ENCODE measurements at regions not wholly inside any gene's neighbourhood (a gene's known extent, or its start where the extent isn't known, plus 50 kb on each side); places are given as distances from the start of the nearest gene placed in this dataset.
A peak's percentile ranks its signal among the peaks of the same experiment; 100 is the strongest.

DNA sequence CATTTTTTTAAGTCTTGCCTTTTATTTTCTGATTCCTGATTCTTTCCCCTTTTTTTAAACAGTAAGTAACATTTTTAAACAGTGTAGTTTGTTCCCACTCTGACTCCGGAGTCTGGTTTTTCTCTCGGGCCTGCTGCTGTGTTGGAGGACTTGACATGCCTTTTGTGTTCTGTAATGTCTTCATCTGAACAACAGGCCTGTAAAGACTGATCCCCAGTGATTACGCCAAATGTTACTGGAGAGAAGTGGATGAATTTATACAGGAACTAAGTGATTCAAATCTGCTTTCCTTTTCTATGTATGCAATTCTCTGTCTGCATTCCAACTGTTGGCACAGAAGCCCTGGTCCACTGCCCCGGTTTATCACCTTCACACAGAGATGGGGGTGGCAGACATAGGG lies 54.3 kb upstream of the RMDN2 start:
- POLR2A ChIA-PET, result interaction anchor here (0.9 to 1.6 kb wide), 2 partner anchors 14 to 19 kb away, joined by 3 read pairs; no protein-coding TSS in a partner anchor
- no peak overlapping the region for H3K4me3 Mint-ChIP-seq
- intact Hi-C loops (cut with micrococcal nuclease), result loop anchor here (5.0 to 10.0 kb wide), 4 partner anchors 39 to 326 kb away; no protein-coding TSS in a partner anchor
- TF ChIP-seq CTCF (IDR thresholded peaks at IDR 0.05), result no peak
- H3K9me3 Mint-ChIP-seq, result no peaks in the 10 kb centered on the region
- peaks cover 33% of the 10 kb centered on the region for H3K4me1 Mint-ChIP-seq (ENCODE audit: low read depth)
- CTCF ChIA-PET, result interaction anchor here (1.1 to 10.0 kb wide), 3 partner anchors 17 to 472 kb away, joined by 3 to 157 read pairs (median 4); no protein-coding TSS in a partner anchor
- DNase-seq (no peak), ATAC-seq (no peak)
- peaks cover 6% of the 10 kb centered on the region for H3K27me3 Mint-ChIP-seq
- H3K36me3 Mint-ChIP-seq (ENCODE audit: low read depth), result no peaks in the 10 kb centered on the region
- peak overlapping the region; percentile 100 for H3K27ac Mint-ChIP-seq

- ChIA-PET POLR2A (interaction anchor here (0.9 to 1.6 kb wide), 3 partner anchors 15 to 550 kb away, joined by 3 read pairs; no protein-coding TSS in a partner anchor), CTCF (interaction anchor here (0.7 to 10.7 kb wide), 7 partner anchors 20 to 478 kb away, joined by 3 to 184 read pairs (median 5); no protein-coding TSS in a partner anchor)
- intact Hi-C loops (cut with micrococcal nuclease), result loop anchor here (5.0 to 10.0 kb wide), 4 partner anchors 39 to 327 kb away; no protein-coding TSS in a partner anchor
- Mint-ChIP-seq H3K36me3 (ENCODE audit: low read depth) (no peaks in the 10 kb centered on the region), H3K9me3 (no peaks in the 10 kb centered on the region), H3K27me3 (peaks cover 2% of the 10 kb centered on the region), H3K27ac (peak overlapping the region; percentile 100), H3K4me1 (ENCODE audit: low read depth) (peaks cover 33% of the 10 kb centered on the region), H3K4me3 (peak overlapping the region; percentile 67)
- ATAC-seq (peak; percentile 92), DNase-seq (no peak)
- no peak for TF ChIP-seq CTCF (IDR thresholded peaks at IDR 0.05)
These were observed 53.5 kb upstream of the RMDN2 start for GRCh38 chr2:37871456-37872191.

DNA sequence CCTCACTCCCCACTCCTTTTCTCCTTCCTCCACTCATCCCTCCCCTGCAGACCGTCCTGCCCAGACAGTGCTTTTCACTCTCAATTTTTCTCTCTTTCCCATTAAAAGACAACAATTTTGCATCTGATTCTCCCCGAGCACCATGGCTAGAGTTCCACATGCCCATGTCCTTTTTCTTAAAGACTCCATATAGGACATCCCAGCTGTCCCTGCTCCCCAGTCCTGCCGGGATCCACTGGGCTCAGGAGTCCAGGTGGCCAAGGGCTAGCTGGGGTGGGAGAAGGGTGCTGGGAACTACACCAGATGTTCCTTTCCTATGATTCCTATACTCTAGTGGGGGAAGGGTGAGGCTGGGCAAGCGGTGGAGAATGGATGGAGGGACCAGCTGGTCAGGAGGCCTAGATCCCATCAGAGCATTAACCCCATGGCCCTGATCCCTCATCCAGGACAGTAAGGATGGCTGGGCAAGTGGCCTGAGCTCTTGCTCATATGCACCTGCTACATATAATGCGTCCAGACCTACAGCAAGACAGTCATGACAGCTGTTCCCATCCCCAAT lies 52.8 kb upstream of the RMDN2 start:
- H3K4me3 Mint-ChIP-seq, result peak overlapping the region; percentile 67
- CTCF ChIA-PET, result interaction anchor here (1.0 to 10.7 kb wide), 6 partner anchors 21 to 474 kb away, joined by 4 to 184 read pairs (median 8); no protein-coding TSS in a partner anchor
- H3K9me3 Mint-ChIP-seq, result no peaks in the 10 kb centered on the region
- POLR2A ChIA-PET, result interaction anchor here (0.8 to 1.6 kb wide), 5 partner anchors 16 to 550 kb away, joined by 3 to 4 read pairs (median 3); no protein-coding TSS in a partner anchor
- DNase-seq, result no peak
- H3K27me3 Mint-ChIP-seq, result peaks cover 2% of the 10 kb centered on the region
- no peak for TF ChIP-seq CTCF (IDR thresholded peaks at IDR 0.05)
- intact Hi-C loops (cut with micrococcal nuclease), result loop anchor here (5.0 to 10.0 kb wide), 4 partner anchors 40 to 327 kb away; no protein-coding TSS in a partner anchor
- H3K27ac Mint-ChIP-seq, result peak overlapping the region; percentile 100
- H3K4me1 Mint-ChIP-seq (ENCODE audit: low read depth), result peaks cover 33% of the 10 kb centered on the region
- no peaks in the 10 kb centered on the region for H3K36me3 Mint-ChIP-seq (ENCODE audit: low read depth)
- ATAC-seq, result peak; percentile 12

DNA sequence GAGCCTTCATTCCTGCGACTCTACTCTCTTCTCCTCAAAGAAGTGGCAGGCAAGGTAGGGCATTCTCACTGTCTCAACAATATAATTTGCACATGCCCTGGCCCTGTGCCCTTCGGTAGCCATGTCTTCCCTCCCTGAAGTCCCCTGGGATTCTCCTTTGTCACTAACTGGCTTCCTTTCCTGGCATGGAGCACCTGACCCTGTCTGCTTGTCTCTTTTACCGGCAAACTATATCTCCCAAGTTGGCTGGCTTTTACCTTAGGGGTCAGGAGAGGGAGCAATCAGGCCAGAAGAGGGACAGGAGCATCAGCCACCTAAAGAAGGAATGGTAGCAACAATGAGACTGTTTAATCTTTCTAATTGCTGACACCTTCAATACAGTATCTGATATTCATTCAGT lies 51.9 kb upstream of the RMDN2 start:
- intact Hi-C loops (cut with micrococcal nuclease), result loop anchor here (5.0 to 10.0 kb wide), 4 partner anchors 41 to 328 kb away; no protein-coding TSS in a partner anchor
- H3K36me3 Mint-ChIP-seq (ENCODE audit: low read depth), result no peaks in the 10 kb centered on the region
- H3K27me3 Mint-ChIP-seq, result no peaks in the 10 kb centered on the region
- H3K4me1 Mint-ChIP-seq (ENCODE audit: low read depth), result peaks cover 35% of the 10 kb centered on the region
- H3K27ac Mint-ChIP-seq, result peak overlapping the region; percentile 100
- H3K4me3 Mint-ChIP-seq, result no peak overlapping the region
- no peaks in the 10 kb centered on the region for H3K9me3 Mint-ChIP-seq
- CTCF ChIA-PET, result interaction anchor here (1.1 to 10.7 kb wide), 5 partner anchors 18 to 475 kb away, joined by 4 to 184 read pairs (median 110); no protein-coding TSS in a partner anchor
- TF ChIP-seq CTCF (IDR thresholded peaks at IDR 0.05), result no peak
- DNase-seq (no peak), ATAC-seq (no peak)
- POLR2A ChIA-PET, result interaction anchor here (1.0 kb wide), 1 partner anchor 482 kb away, joined by 4 read pairs; no protein-coding TSS in a partner anchor
